ENCODE measurements at regions not wholly inside any gene's neighbourhood (a gene's known extent, or its start where the extent isn't known, plus 50 kb on each side); places are given as distances from the start of the nearest gene placed in this dataset.
"Not testable (repeated sequence)": the region's sequence is repeated elsewhere in the genome, so short reads cannot be mapped to it uniquely, and the experiment has no call there.

DNA sequence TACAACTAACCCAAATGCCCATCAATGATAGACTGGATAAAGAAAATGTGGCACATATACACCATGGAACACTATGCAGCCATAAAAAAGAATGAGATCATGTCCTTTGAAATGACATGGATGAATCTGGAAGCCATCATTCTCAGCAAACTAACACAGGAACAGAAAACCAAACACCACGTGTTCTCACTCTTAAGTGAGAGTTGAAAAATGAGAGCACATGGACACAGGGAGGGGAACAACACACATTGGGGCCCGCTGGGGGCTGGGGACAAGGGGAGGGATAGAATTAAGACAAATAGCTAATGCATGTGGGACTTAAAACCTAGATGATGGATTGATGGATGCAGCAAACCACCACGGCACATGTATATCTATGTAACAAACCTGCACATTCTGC lies 764.7 kb upstream of the STXBP6 start:
- not testable (repeated sequence) for H3K4me1 ChIP-seq (ENCODE audit: control insufficient read depth, insufficient read depth, low read length); H3K4me3 ChIP-seq (ENCODE audit: insufficient read depth, low read depth, low read length); H3K9me3 ChIP-seq (ENCODE audit: control insufficient read depth, low read length); H3K27ac ChIP-seq (ENCODE audit: insufficient read depth, low read depth, low read length, poor library complexity, severe bottlenecking); H3K27me3 ChIP-seq (ENCODE audit: control insufficient read depth, insufficient read depth, low read length, poor library complexity, severe bottlenecking); H3K36me3 ChIP-seq (ENCODE audit: control insufficient read depth, insufficient read depth, low read length)
- WGBS, 2 experiments, result 90 to 95% methylated on average over 3 of the region's 3 CpGs

GRCh38 chr14:25803386-25804018 lies 753.6 kb upstream of the STXBP6 start:
- Histone ChIP-seq H3K4me1 (ENCODE audit: control insufficient read depth, insufficient read depth, low read length) (no peaks in the 10 kb centered on the region), H3K27ac (ENCODE audit: insufficient read depth, low read depth, low read length, poor library complexity, severe bottlenecking) (no peak overlapping the region)
- WGBS, 2 experiments, result 100% methylated on average over 1 to 2 of the region's 2 CpGs

DNA sequence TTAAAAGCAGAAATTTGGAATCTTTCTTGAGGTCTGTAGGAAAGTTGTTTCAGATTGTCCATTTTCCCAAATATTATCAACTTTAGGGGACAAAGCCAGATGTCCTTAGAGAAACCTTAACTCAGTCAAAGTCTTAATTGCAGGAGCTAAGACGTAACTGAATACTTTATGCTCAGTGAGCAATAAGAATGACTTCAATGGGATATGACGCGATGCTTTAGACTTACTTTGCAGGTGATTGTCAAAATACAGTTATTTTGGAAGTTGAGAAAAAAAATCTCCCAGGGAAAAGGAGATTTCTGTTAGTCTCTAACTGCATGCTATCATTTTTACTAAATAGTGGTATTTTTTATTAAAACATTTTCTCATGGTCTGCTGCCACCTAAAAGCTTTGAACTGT lies 750.9 kb upstream of the STXBP6 start:
- H3K4me3 ChIP-seq (ENCODE audit: insufficient read depth, low read depth, low read length), result no peak overlapping the region
- no peaks in the 10 kb centered on the region for H3K27me3 ChIP-seq (ENCODE audit: control insufficient read depth, insufficient read depth, low read length, poor library complexity, severe bottlenecking)
- no peaks in the 10 kb centered on the region for H3K4me1 ChIP-seq (ENCODE audit: control insufficient read depth, insufficient read depth, low read length)
- WGBS, 2 experiments, result 92 to 96% methylated on average over 3 of the region's 3 CpGs
- H3K36me3 ChIP-seq (ENCODE audit: control insufficient read depth, insufficient read depth, low read length), result no peaks in the 10 kb centered on the region
- no peak overlapping the region for H3K27ac ChIP-seq (ENCODE audit: insufficient read depth, low read depth, low read length, poor library complexity, severe bottlenecking)
- H3K9me3 ChIP-seq (ENCODE audit: control insufficient read depth, low read length), result no peaks in the 10 kb centered on the region

More at GRCh38 chr14:25803386-25804018, 753.6 kb upstream of the STXBP6 start:
- Histone ChIP-seq H3K36me3 (ENCODE audit: control insufficient read depth, insufficient read depth, low read length) (no peaks in the 10 kb centered on the region), H3K27me3 (ENCODE audit: control insufficient read depth, insufficient read depth, low read length, poor library complexity, severe bottlenecking) (no peaks in the 10 kb centered on the region), H3K9me3 (ENCODE audit: control insufficient read depth, low read length) (no peaks in the 10 kb centered on the region), H3K4me3 (ENCODE audit: insufficient read depth, low read depth, low read length) (no peak overlapping the region)

DNA sequence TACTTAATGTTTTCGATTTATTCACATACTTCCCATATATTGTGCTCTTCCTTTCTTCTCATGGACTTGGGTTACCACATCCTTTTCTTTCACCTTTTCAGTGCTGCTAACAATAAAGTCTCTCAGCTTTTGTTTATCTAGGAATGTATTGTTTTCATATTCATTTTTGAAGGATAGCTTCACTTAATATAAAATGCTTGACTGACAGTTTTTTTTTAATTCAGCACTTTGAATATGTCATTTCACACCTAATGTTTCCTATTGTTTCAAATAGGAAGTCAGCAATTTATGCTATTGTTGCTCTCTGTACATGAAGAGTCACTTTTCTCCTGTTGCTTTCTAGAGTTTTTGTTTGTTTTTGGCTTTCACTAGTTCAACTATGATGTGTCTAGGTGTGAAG lies 738.3 kb upstream of the STXBP6 start:
- Histone ChIP-seq H3K4me1 (ENCODE audit: control insufficient read depth, insufficient read depth, low read length) (no peaks in the 10 kb centered on the region), H3K4me3 (ENCODE audit: insufficient read depth, low read depth, low read length) (no peak overlapping the region), H3K27me3 (ENCODE audit: control insufficient read depth, insufficient read depth, low read length, poor library complexity, severe bottlenecking) (no peaks in the 10 kb centered on the region), H3K36me3 (ENCODE audit: control insufficient read depth, insufficient read depth, low read length) (no peaks in the 10 kb centered on the region), H3K9me3 (ENCODE audit: control insufficient read depth, low read length) (no peaks in the 10 kb centered on the region), H3K27ac (ENCODE audit: insufficient read depth, low read depth, low read length, poor library complexity, severe bottlenecking) (no peak overlapping the region)
- WGBS, 2 experiments, result 91 to 100% methylated on average over 1 of the region's 1 CpG

DNA sequence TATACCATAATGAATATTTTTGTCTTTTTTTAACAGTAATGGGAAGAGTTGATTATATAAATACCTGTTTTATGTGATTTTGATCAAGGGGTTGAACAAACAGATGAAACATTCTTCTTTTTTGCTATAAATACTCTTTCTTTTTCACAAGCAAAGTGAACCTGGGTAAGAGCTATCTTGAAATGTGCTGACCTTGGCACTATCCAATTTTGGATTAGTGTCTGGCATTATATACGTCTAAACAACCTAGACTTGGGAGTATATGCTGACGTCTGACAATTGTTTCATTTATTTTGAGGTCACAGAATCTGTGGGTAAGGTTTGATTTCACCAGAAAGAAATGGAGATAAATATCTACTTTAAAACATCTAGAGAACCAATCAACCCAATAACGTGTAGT lies 716.0 kb upstream of the STXBP6 start:
- H3K27me3 ChIP-seq (ENCODE audit: control insufficient read depth, insufficient read depth, low read length, poor library complexity, severe bottlenecking), result no peaks in the 10 kb centered on the region
- WGBS, 2 experiments, result 89 to 93% methylated on average over 3 of the region's 3 CpGs
- no peaks in the 10 kb centered on the region for H3K36me3 ChIP-seq (ENCODE audit: control insufficient read depth, insufficient read depth, low read length)
- H3K4me3 ChIP-seq (ENCODE audit: insufficient read depth, low read depth, low read length), result no peak overlapping the region
- H3K9me3 ChIP-seq (ENCODE audit: control insufficient read depth, low read length), result no peaks in the 10 kb centered on the region
- no peak overlapping the region for H3K27ac ChIP-seq (ENCODE audit: insufficient read depth, low read depth, low read length, poor library complexity, severe bottlenecking)
- H3K4me1 ChIP-seq (ENCODE audit: control insufficient read depth, insufficient read depth, low read length), result no peaks in the 10 kb centered on the region

DNA sequence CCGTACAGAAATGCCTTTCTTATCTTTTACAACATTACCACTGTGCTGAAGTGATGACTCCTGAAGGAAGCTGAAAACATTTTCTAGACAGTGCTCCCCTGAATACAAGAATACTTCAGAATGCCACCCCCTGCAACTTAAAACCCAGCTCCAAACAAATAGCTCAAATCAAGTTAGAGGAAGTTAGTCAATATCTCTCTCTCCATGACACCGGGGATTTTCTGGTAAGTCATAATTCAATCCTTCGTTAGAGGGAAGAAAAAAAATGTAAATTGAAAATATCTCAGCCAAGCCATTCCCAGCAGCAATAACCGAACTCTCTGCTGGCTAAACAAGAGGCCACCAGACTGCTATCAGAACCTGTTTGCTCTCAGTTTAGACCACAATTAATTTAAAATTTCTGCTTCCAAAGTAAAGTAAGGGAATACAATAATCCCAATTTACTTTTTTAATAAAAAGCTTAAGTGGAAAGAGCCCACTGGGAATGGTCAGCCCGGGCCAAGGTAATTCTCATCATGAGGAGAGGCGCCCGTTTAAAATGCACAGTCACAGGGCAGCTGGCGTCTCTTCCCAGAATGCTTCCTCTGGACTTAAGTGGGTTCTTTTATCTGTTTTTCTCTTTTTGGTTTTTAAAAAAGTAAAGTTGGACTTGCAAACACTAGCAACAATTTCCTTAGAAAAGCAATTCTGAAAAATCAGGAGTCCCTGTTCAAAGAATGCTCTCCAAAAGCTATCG lies 710.1 kb upstream of the STXBP6 start:
- no peak overlapping the region for H3K27ac ChIP-seq (ENCODE audit: insufficient read depth, low read depth, low read length, poor library complexity, severe bottlenecking)
- no peak overlapping the region for H3K4me3 ChIP-seq (ENCODE audit: insufficient read depth, low read depth, low read length)
- H3K4me1 ChIP-seq (ENCODE audit: control insufficient read depth, insufficient read depth, low read length), result peaks cover 9% of the 10 kb centered on the region
- 88 to 89% methylated on average over 7 to 9 of the region's 9 CpGs for WGBS, 2 experiments
- H3K36me3 ChIP-seq (ENCODE audit: control insufficient read depth, insufficient read depth, low read length), result no peaks in the 10 kb centered on the region
- H3K27me3 ChIP-seq (ENCODE audit: control insufficient read depth, insufficient read depth, low read length, poor library complexity, severe bottlenecking), result no peaks in the 10 kb centered on the region
- H3K9me3 ChIP-seq (ENCODE audit: control insufficient read depth, low read length), result no peaks in the 10 kb centered on the region

DNA sequence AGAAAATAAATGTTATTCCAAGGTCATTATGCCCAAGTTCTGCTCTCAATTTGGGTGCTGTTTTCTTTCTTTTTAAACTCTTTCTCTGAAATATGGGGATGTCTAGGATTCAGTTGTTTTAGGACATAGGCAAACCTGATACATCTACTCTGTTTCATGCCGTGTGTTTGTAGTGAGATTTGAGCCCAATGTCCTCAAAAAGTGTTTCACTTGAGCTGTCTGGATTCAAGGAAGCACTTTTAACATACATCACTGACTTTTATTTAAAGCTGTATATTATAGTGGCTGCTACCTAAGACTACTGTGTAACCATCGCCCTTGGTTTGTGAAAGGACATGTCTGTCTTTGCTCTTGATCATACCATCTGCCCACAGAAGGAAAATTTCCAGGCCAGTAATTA lies 709.3 kb upstream of the STXBP6 start:
- Histone ChIP-seq H3K27ac (ENCODE audit: insufficient read depth, low read depth, low read length, poor library complexity, severe bottlenecking) (no peak overlapping the region), H3K4me3 (ENCODE audit: insufficient read depth, low read depth, low read length) (no peak overlapping the region)
- WGBS, 2 experiments, result 75 to 90% methylated on average over 2 of the region's 2 CpGs

GRCh38 chr14:25757364-25757763 lies 707.4 kb upstream of the STXBP6 start:
- no peak overlapping the region for H3K27ac ChIP-seq (ENCODE audit: insufficient read depth, low read depth, low read length, poor library complexity, severe bottlenecking)
- no peaks in the 10 kb centered on the region for H3K9me3 ChIP-seq (ENCODE audit: control insufficient read depth, low read length)
- no peak overlapping the region for H3K4me3 ChIP-seq (ENCODE audit: insufficient read depth, low read depth, low read length)
- H3K27me3 ChIP-seq (ENCODE audit: control insufficient read depth, insufficient read depth, low read length, poor library complexity, severe bottlenecking), result no peaks in the 10 kb centered on the region
- H3K4me1 ChIP-seq (ENCODE audit: control insufficient read depth, insufficient read depth, low read length), result peaks cover 9% of the 10 kb centered on the region
- no peaks in the 10 kb centered on the region for H3K36me3 ChIP-seq (ENCODE audit: control insufficient read depth, insufficient read depth, low read length)
- WGBS, 2 experiments, result 71 to 73% methylated on average over 3 of the region's 3 CpGs

More for the DNA sequence above, 709.3 kb upstream of the STXBP6 start:
- Histone ChIP-seq H3K4me1 (ENCODE audit: control insufficient read depth, insufficient read depth, low read length) (peaks cover 9% of the 10 kb centered on the region), H3K9me3 (ENCODE audit: control insufficient read depth, low read length) (no peaks in the 10 kb centered on the region), H3K27me3 (ENCODE audit: control insufficient read depth, insufficient read depth, low read length, poor library complexity, severe bottlenecking) (no peaks in the 10 kb centered on the region), H3K36me3 (ENCODE audit: control insufficient read depth, insufficient read depth, low read length) (no peaks in the 10 kb centered on the region)

GRCh38 chr14:25756876-25757275 lies 706.9 kb upstream of the STXBP6 start:
- H3K27ac ChIP-seq (ENCODE audit: insufficient read depth, low read depth, low read length, poor library complexity, severe bottlenecking), result no peak overlapping the region
- WGBS, 2 experiments, result 30 to 32% methylated on average over 4 of the region's 4 CpGs

DNA sequence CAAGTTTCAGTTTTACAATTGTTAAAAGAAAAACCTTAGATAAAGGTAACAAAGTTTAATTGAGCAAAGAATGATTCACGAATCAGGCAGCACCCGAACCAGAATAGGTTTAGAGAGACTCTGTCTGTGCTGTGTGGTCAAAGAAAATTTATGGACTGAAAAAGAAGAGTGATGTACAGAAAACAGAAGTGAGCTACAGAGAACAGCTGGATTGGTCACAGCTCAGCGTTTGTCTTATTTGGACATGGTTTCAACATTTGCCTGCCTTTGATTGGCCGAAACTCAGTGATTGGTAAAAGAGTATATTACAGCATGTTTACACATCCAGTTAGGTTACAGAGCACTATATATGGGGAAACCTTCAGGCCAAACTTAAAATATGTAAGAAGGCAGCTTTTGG lies 703.2 kb upstream of the STXBP6 start:
- H3K4me1 ChIP-seq (ENCODE audit: control insufficient read depth, insufficient read depth, low read length), result peaks cover 9% of the 10 kb centered on the region
- H3K4me3 ChIP-seq (ENCODE audit: insufficient read depth, low read depth, low read length), result no peak overlapping the region
- H3K36me3 ChIP-seq (ENCODE audit: control insufficient read depth, insufficient read depth, low read length), result no peaks in the 10 kb centered on the region
- 95% methylated on average over 4 of the region's 4 CpGs for WGBS, 2 experiments
- no peak overlapping the region for H3K27ac ChIP-seq (ENCODE audit: insufficient read depth, low read depth, low read length, poor library complexity, severe bottlenecking)
- H3K27me3 ChIP-seq (ENCODE audit: control insufficient read depth, insufficient read depth, low read length, poor library complexity, severe bottlenecking), result no peaks in the 10 kb centered on the region
- no peaks in the 10 kb centered on the region for H3K9me3 ChIP-seq (ENCODE audit: control insufficient read depth, low read length)

More at GRCh38 chr14:25756876-25757275, 706.9 kb upstream of the STXBP6 start:
- peaks cover 9% of the 10 kb centered on the region for H3K4me1 ChIP-seq (ENCODE audit: control insufficient read depth, insufficient read depth, low read length)
- no peak overlapping the region for H3K4me3 ChIP-seq (ENCODE audit: insufficient read depth, low read depth, low read length)
- H3K27me3 ChIP-seq (ENCODE audit: control insufficient read depth, insufficient read depth, low read length, poor library complexity, severe bottlenecking), result no peaks in the 10 kb centered on the region
- no peaks in the 10 kb centered on the region for H3K9me3 ChIP-seq (ENCODE audit: control insufficient read depth, low read length)
- no peaks in the 10 kb centered on the region for H3K36me3 ChIP-seq (ENCODE audit: control insufficient read depth, insufficient read depth, low read length)
